ENCODE measurements at regions not wholly inside any gene's neighbourhood (a gene's known extent, or its start where the extent isn't known, plus 50 kb on each side); places are given as distances from the start of the nearest gene placed in this dataset.

DNA sequence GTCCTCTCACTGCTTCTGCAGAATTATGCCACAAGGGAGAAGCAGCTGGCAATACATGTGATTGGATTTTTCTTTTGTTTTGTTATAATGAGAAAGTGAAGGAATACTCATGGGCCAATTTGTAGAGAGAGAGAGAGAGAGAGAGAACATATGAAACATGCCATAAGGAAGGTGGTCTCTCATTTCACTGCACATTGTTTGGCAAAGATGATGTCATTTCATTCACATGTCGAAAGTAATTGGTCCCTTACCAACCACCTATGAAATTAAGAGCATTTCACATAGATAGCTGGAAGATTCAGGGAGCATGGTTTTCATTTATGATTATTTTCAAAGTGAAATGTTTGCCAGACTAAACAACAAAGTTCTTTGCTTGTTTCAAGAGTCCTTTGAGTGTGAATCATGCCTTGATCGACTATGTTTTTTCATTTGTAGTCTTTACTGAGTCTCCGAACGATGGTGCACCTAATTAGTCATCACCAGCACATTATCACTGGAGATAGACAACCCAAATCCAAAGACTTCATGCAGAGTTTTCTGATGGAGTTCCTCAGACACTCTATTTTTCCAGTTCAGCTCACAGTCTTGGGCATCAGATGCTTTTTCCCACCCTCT lies 130.1 kb upstream of the ZEB1 start:
- no peak for TF ChIP-seq ZFX (IDR thresholded peaks at IDR 0.05)
- TF ChIP-seq, protein P1, sequence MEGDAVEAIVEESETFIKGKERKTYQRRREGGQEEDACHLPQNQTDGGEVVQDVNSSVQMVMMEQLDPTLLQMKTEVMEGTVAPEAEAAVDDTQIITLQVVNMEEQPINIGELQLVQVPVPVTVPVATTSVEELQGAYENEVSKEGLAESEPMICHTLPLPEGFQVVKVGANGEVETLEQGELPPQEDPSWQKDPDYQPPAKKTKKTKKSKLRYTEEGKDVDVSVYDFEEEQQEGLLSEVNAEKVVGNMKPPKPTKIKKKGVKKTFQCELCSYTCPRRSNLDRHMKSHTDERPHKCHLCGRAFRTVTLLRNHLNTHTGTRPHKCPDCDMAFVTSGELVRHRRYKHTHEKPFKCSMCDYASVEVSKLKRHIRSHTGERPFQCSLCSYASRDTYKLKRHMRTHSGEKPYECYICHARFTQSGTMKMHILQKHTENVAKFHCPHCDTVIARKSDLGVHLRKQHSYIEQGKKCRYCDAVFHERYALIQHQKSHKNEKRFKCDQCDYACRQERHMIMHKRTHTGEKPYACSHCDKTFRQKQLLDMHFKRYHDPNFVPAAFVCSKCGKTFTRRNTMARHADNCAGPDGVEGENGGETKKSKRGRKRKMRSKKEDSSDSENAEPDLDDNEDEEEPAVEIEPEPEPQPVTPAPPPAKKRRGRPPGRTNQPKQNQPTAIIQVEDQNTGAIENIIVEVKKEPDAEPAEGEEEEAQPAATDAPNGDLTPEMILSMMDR (conservative IDR thresholded peaks at IDR 0.05) = no peak
